ENCODE measurements at regions not wholly inside any gene's neighbourhood (a gene's known extent, or its start where the extent isn't known, plus 50 kb on each side); places are given as distances from the start of the nearest gene placed in this dataset.

DNA sequence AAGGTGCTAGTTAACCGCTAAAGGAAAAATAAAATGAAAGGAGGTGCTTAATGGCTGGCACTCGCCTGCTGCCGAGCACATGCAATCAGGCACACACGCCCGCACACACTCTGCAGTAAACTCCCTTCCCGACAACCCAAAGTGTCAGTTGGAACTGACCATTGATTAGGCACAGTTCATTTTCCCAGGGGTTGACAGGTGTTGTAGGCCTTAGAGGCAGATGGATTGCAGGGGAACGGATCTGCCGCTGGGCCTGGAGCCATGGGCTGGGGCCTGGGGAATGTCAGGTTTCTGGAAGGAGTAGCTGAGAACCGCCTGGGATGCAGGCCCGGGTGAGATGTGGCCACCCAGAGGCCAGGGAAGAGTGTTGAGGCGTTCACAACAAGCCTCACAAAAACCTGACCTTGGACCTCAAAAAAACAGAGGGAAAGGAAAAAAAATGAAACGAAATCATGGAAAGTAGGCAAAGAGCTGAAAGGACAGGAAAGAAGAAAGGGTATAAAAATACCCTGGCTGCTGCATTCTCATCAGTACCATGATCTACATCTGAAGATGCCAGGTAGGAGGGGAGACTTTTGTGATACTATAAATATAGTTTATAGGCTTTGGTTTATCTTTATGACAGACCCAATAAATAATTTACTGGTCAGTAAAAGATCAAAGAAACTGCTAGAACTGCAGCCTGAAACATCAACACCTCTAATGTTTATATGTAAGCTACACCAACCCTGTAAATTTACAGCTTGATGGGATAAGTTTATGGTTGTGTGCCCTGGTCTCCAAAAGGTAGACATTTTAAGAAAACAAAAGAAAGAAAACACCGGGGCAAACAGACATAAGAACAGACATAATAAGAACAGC is 313.4 kb downstream of the BUD13 start:
- Histone ChIP-seq H3K9me3 (no peaks in the 10 kb centered on the region), H3K36me3 (no peaks in the 10 kb centered on the region), H3K4me1 (replicated peaks) (peaks cover 4% of the 10 kb centered on the region), H3K27me3 (replicated peaks; ENCODE audit: insufficient read depth) (no peaks in the 10 kb centered on the region), H3K27ac (no peak overlapping the region), H3K4me3 (no peak overlapping the region)
- DNase-seq (ENCODE audit: low spot score) = no peak
- peak; percentile 70 for TF ChIP-seq POLR2AphosphoS5 (IDR thresholded peaks at IDR 0.05)
- TF ChIP-seq POLR2A (IDR thresholded peaks at IDR 0.05) = no peak
- WGBS = 28% methylated on average over 13 of the region's 13 CpGs
- intact Hi-C loops (cut with DNase I) = loop anchor here (10.0 kb wide), 1 partner anchor 235 kb away; no protein-coding TSS in a partner anchor

DNA sequence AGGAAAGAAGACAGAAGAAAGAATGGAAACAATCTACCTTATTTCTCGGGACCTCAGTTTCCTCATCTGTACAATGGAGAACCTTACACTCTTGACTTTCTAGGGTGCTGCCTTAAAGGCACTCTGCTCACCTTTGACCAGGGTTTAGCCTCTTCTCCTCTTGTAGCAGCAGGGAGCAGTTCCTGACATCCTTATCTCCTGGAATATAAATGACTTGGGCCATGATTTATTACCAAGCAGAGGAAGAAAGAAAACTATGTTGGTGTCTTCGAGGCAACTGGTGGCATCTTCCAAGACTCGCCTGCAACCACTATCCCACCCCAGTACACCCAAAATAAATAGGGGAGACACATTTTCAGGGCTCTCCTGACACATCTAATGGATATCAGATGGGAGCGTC is 314.2 kb downstream of the BUD13 start:
- Histone ChIP-seq H3K4me3 (no peak overlapping the region), H3K4me1 (replicated peaks) (peaks cover 4% of the 10 kb centered on the region), H3K36me3 (no peaks in the 10 kb centered on the region), H3K9me3 (no peaks in the 10 kb centered on the region), H3K27me3 (replicated peaks; ENCODE audit: insufficient read depth) (no peaks in the 10 kb centered on the region), H3K27ac (no peak overlapping the region)
- WGBS = 69% methylated on average over 4 of the region's 4 CpGs
- no peak for DNase-seq (ENCODE audit: low spot score)
- no peak for TF ChIP-seq POLR2A (IDR thresholded peaks at IDR 0.05)
- TF ChIP-seq, protein P1, sequence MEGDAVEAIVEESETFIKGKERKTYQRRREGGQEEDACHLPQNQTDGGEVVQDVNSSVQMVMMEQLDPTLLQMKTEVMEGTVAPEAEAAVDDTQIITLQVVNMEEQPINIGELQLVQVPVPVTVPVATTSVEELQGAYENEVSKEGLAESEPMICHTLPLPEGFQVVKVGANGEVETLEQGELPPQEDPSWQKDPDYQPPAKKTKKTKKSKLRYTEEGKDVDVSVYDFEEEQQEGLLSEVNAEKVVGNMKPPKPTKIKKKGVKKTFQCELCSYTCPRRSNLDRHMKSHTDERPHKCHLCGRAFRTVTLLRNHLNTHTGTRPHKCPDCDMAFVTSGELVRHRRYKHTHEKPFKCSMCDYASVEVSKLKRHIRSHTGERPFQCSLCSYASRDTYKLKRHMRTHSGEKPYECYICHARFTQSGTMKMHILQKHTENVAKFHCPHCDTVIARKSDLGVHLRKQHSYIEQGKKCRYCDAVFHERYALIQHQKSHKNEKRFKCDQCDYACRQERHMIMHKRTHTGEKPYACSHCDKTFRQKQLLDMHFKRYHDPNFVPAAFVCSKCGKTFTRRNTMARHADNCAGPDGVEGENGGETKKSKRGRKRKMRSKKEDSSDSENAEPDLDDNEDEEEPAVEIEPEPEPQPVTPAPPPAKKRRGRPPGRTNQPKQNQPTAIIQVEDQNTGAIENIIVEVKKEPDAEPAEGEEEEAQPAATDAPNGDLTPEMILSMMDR (IDR thresholded peaks at IDR 0.05) = no peak
- no peak for TF ChIP-seq POLR2AphosphoS5 (IDR thresholded peaks at IDR 0.05)
- intact Hi-C loops (cut with DNase I) = loop anchor here (10.0 kb wide), 1 partner anchor 236 kb away; no protein-coding TSS in a partner anchor

DNA sequence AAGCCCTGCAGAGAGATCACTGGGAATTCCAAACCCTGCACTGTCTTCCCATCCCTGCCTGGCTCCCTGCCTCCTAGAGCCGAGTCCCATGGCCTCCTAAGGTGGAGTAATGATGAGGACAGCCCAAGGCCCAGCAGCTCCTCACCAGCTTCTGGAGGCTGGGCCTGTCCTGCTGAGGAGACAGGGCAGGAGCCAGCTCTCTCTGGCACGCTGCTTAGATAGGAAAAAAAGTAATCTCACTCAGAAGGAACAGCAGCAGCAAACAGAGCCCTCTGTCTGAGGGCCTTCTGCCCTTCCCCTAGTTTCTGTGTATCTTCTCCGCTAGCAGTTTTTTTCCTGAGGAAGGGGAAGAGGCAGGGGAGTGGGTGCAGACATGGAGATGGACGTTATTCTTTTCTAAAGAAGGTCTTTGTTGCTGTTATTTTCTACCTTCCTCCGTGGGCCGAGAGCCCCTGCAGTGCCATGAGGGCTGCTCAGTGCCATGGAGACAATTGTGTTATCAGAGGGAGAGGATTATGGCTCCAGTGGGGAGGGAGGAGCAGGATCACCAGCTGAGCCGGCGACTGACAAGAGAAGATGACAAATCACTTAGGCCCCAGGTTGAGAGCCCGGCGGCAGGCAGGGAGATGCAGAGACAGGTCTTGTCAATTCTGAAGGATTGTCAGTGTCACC is 315.3 kb downstream of the BUD13 start:
- DNase-seq (ENCODE audit: low spot score) = no peak
- TF ChIP-seq, protein P1 (IDR thresholded peaks at IDR 0.05) = no peak
- no peak for TF ChIP-seq POLR2AphosphoS5 (IDR thresholded peaks at IDR 0.05)
- no peak for TF ChIP-seq POLR2A (IDR thresholded peaks at IDR 0.05)
- Histone ChIP-seq H3K27ac (no peak overlapping the region), H3K9me3 (no peaks in the 10 kb centered on the region), H3K4me3 (no peak overlapping the region), H3K27me3 (replicated peaks; ENCODE audit: insufficient read depth) (peaks cover 2% of the 10 kb centered on the region), H3K4me1 (replicated peaks) (peaks cover 4% of the 10 kb centered on the region), H3K36me3 (no peaks in the 10 kb centered on the region)
- intact Hi-C loops (cut with DNase I) = loop anchor here (10.0 kb wide), 1 partner anchor 237 kb away; no protein-coding TSS in a partner anchor
- WGBS = 78% methylated on average over 10 of the region's 10 CpGs

DNA sequence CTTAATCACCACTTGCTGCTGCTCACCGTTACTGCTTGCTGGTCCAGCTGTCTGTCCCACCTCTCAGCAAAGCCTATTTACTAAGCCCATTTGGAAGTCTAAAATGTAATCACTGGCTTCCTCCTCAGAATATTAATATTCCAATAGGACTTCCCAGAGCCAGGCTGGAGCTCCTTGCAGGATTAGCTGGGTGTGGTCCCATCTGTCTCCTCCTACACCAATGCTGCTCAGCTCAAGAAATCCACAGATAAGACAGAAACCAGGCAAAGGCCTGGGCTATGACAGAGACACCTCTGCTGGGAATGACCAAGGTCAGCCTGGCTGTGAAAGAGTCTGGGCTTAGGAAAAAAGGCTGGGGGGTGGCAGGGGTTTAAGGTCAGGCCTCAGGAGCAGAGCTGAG is 317.8 kb downstream of the BUD13 start:
- intact Hi-C loops (cut with DNase I) = loop anchor here (10.0 kb wide), 1 partner anchor 240 kb away; no protein-coding TSS in a partner anchor
- H3K27ac ChIP-seq = no peak overlapping the region
- TF ChIP-seq, protein P1 (IDR thresholded peaks at IDR 0.05) = no peak
- TF ChIP-seq POLR2AphosphoS5 (IDR thresholded peaks at IDR 0.05) (no peak), POLR2A (IDR thresholded peaks at IDR 0.05) (no peak)
- DNase-seq (ENCODE audit: low spot score) = no peak
- H3K4me3 ChIP-seq = no peak overlapping the region
- peaks cover 2% of the 10 kb centered on the region for H3K27me3 ChIP-seq (replicated peaks; ENCODE audit: insufficient read depth)
- H3K4me1 ChIP-seq (replicated peaks) = peaks cover 4% of the 10 kb centered on the region
- no peaks in the 10 kb centered on the region for H3K36me3 ChIP-seq
- 94% methylated on average over 1 of the region's 1 CpG for WGBS
- H3K9me3 ChIP-seq = no peaks in the 10 kb centered on the region

DNA sequence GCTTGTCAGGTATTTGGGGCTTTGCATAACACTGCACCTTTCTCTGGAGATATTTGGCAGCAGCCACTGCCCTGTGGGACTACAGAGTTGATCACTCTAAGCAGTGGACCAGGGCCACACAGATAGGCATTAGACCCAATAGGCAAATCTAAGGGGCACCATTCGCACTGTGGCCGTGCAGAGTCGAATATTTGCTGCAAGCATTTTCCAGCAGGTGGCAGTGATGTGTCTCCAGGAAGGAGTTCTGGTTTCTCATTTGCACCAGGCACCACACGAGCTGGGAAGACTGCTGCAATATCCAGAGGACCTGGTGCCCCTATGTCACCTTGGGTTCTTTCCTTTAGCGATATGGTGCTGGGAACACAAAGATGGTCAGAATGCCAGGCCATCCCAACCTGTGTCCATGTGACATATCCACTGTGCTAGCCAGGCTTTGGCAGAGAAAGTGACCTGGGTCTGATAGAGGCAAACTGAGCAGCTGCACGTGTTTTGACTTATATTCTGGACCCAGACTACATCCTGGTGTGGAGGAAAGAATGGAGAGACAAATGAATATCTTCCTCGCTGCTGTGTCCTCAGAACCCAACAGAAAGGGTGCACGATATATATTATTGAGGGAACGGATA is 318.7 kb downstream of the BUD13 start:
- Histone ChIP-seq H3K9me3 (no peaks in the 10 kb centered on the region), H3K36me3 (no peaks in the 10 kb centered on the region), H3K27me3 (replicated peaks; ENCODE audit: insufficient read depth) (peaks cover 2% of the 10 kb centered on the region), H3K27ac (no peak overlapping the region), H3K4me1 (replicated peaks) (peaks cover 2% of the 10 kb centered on the region), H3K4me3 (no peak overlapping the region)
- DNase-seq (ENCODE audit: low spot score) = peak; percentile 40
- TF ChIP-seq, protein P1 (IDR thresholded peaks at IDR 0.05) = peak in 3 of 4 experiments; percentile 39 to 61 (median 61)
- no peak for TF ChIP-seq POLR2AphosphoS5 (IDR thresholded peaks at IDR 0.05)
- 49% methylated on average over 8 of the region's 9 CpGs for WGBS
- intact Hi-C loops (cut with DNase I) = loop anchor here (10.0 kb wide), 1 partner anchor 241 kb away; no protein-coding TSS in a partner anchor

All from prostate gland (tissue), 2 donors.